NOMO-1 treated with dmso at 0.1 percent for 144 hours (cell line): ENCODE measurements at regions not wholly inside any gene's neighbourhood (a gene's known extent, or its start where the extent isn't known, plus 50 kb on each side); places are given as distances from the start of the nearest gene placed in this dataset.
"Not testable (repeated sequence)": the region's sequence is repeated elsewhere in the genome, so short reads cannot be mapped to it uniquely, and the experiment has no call there.

ENCODE experiments used
- DNase-seq: peaks from one replicate; lab custom pipeline; 2025; ENCODE audit not compliant: unreplicated experiment; lab: John Stamatoyannopoulos, UW

GRCh38 chr11:13134886-13135285, 125.8 kb downstream of the RASSF10 start:
- no peak for DNase-seq

GRCh38 chr11:13135385-13136271, 126.5 kb downstream of the RASSF10 start:
- DNase-seq: no peak

GRCh38 chr11:13136272-13136596, 127.1 kb downstream of the RASSF10 start:
- no peak for DNase-seq

- DNase-seq: no peak
Observed at GRCh38 chr11:13137844-13138301, 128.8 kb downstream of the RASSF10 start.

- DNase-seq: not testable (repeated sequence)
Observed at GRCh38 chr11:13139085-13139484, 130.0 kb downstream of the RASSF10 start.

- DNase-seq: no peak
Observed at GRCh38 chr11:13140028-13140870, 131.1 kb downstream of the RASSF10 start.

GRCh38 chr11:13140873-13141655, 131.9 kb downstream of the RASSF10 start:
- DNase-seq: no peak

- DNase-seq: no peak
Observed at GRCh38 chr11:13141731-13142709, 132.9 kb downstream of the RASSF10 start.

GRCh38 chr11:13143486-13144297, 133.9 kb upstream of the BMAL1 start:
- no peak for DNase-seq

GRCh38 chr11:13145461-13145860, 132.1 kb upstream of the BMAL1 start:
- DNase-seq: no peak

GRCh38 chr11:13149991-13150390, 127.6 kb upstream of the BMAL1 start:
- DNase-seq: no peak

GRCh38 chr11:13150487-13150886, 127.1 kb upstream of the BMAL1 start:
- no peak for DNase-seq

- DNase-seq: no peak
Observed at GRCh38 chr11:13152264-13152663, 125.3 kb upstream of the BMAL1 start.

GRCh38 chr11:13152736-13153541, 124.7 kb upstream of the BMAL1 start:
- DNase-seq: no peak

- not testable (repeated sequence) for DNase-seq
Observed at GRCh38 chr11:13154374-13154773, 123.2 kb upstream of the BMAL1 start.

GRCh38 chr11:13160346-13160745, 117.2 kb upstream of the BMAL1 start:
- no peak for DNase-seq

- no peak for DNase-seq
Observed at GRCh38 chr11:13160806-13161205, 116.8 kb upstream of the BMAL1 start.

GRCh38 chr11:13163158-13163557, 114.4 kb upstream of the BMAL1 start:
- DNase-seq: no peak
